Tibial nerve (tissue), 4 donors: ENCODE measurements at regions not wholly inside any gene's neighbourhood (a gene's known extent, or its start where the extent isn't known, plus 50 kb on each side); places are given as distances from the start of the nearest gene placed in this dataset.

ENCODE experiments used
- DNase-seq, 2 donors: peaks; one replicate each; pipeline ENCODE4 v3.0.0-alpha.2; 2019; ENCODE audit warnings: low spot score in 2 of 2
- H3K27ac ChIP-seq, 4 donors: fragments of 200-600 bp; sonication (generic) in 3 of 4; one replicate each; pipeline ENCODE4 v1.5.1; 2017 to 2019; ENCODE audit warnings: mild to moderate bottlenecking in 1 of 4
- H3K27me3 ChIP-seq, 2 donors: fragments of 200-600 bp; sonication (generic) in 1 of 2; one replicate each; pipeline versions ENCODE4 v1.5.1 to v1.6.0; 2017 to 2019
- H3K36me3 ChIP-seq, 3 donors: fragments of 200-600 bp; sonication (generic); one replicate each; pipeline ENCODE4 v1.5.1; 2018 to 2019
- H3K4me1 ChIP-seq, 4 donors: fragments of 200-600 bp; sonication (generic) in 3 of 4; one replicate each; pipeline ENCODE4 v1.5.1; 2017 to 2019
- H3K4me3 ChIP-seq, 4 donors: fragments of 200-600 bp; sonication (generic) in 3 of 4; one replicate each; pipeline ENCODE4 v1.5.1; 2017 to 2019; ENCODE audit warnings: mild to moderate bottlenecking in 1 of 4, moderate library complexity in 1 of 4
- H3K9me3 ChIP-seq, 4 donors: fragments of 200-600 bp; sonication (generic) in 3 of 4; one replicate each; pipeline ENCODE4 v1.5.1; 2017 to 2019
- EP300 ChIP-seq, 2 donors: sonication (generic); formaldehyde crosslinking; IDR thresholded peaks; one replicate each; pipeline ENCODE4 v1.6.1; 2017; ENCODE audit warnings: antibody characterized with exemption in 2 of 2, mild to moderate bottlenecking in 1 of 2
- POLR2A ChIP-seq, 2 donors: fragments of 450-650 bp; IDR thresholded peaks; one replicate each; pipeline ENCODE4 v1.6.1; 2017; ENCODE audit warnings: antibody characterized with exemption in 2 of 2, mild to moderate bottlenecking in 2 of 2, moderate library complexity in 2 of 2
- WGBS, 2 donors: methylation state at CpG; one replicate each; pipeline ENCODE4 v1.1.5; 2018; 5-methylcytosine and 5-hydroxymethylcytosine counted together
- TF ChIP-seq, protein P1 (sequence below), 5 experiments: fragments of 200-600 bp in 3 of 5; fragments of 450-650 bp in 2 of 5; sonication (generic) in 3 of 5; IDR thresholded peaks; one replicate each; pipeline ENCODE4 v1.5.1; 2016 to 2019; ENCODE audit warnings: antibody characterized with exemption in 5 of 5, mild to moderate bottlenecking in 3 of 5, moderate library complexity in 2 of 5

DNA sequence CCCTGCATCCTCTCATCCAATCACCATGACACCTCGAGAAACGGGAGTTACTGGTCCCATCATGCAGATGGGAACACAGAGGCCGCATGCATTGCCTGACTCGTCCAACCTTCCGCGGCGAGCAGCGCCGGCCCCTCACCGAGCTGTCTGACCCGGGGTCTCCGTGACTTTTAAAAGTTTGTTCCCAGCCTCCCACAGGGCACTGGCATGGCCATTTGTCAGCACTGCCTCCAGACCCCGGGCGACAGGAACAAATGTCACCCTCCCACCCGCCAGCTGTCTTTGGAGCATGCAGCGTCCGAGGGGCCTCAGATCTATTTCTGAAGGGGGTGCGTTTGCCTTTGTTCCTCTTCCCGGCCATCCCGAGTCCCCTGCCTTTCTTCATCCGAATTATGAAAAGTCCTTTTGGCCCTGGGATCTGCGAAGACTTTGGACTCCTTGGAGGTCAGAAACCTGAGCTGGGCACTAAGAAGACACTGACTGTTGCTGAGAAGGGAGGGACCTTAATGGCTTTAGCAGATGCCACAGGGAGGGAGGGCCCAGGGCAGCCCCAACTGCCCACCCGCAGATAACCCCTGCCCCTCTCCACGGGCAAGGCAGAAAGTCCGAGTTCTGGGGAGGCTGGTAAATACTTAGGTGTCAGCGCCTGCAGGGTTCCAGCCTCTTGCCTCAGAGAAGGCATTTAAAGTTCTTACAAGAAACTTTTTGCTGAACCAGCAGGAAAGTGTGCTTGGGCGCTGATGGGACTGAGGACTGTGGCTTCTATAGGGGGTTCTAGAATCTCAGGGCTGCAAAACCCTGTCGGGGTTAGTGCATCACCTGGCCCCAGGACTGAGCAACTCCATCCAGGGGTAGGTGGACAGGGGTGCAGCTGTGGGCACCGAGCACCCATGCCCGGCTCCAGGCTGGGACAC is 348.1 kb downstream of the FOXL1 start:
- 79 to 83% methylated on average over 22 to 30 of the region's 30 CpGs for WGBS, 2 donors
- no peak for TF ChIP-seq POLR2A (IDR thresholded peaks at IDR 0.05)
- TF ChIP-seq, protein P1, sequence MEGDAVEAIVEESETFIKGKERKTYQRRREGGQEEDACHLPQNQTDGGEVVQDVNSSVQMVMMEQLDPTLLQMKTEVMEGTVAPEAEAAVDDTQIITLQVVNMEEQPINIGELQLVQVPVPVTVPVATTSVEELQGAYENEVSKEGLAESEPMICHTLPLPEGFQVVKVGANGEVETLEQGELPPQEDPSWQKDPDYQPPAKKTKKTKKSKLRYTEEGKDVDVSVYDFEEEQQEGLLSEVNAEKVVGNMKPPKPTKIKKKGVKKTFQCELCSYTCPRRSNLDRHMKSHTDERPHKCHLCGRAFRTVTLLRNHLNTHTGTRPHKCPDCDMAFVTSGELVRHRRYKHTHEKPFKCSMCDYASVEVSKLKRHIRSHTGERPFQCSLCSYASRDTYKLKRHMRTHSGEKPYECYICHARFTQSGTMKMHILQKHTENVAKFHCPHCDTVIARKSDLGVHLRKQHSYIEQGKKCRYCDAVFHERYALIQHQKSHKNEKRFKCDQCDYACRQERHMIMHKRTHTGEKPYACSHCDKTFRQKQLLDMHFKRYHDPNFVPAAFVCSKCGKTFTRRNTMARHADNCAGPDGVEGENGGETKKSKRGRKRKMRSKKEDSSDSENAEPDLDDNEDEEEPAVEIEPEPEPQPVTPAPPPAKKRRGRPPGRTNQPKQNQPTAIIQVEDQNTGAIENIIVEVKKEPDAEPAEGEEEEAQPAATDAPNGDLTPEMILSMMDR (IDR thresholded peaks at IDR 0.05) = no peak
- TF ChIP-seq EP300 (IDR thresholded peaks at IDR 0.05) = no peak

DNA sequence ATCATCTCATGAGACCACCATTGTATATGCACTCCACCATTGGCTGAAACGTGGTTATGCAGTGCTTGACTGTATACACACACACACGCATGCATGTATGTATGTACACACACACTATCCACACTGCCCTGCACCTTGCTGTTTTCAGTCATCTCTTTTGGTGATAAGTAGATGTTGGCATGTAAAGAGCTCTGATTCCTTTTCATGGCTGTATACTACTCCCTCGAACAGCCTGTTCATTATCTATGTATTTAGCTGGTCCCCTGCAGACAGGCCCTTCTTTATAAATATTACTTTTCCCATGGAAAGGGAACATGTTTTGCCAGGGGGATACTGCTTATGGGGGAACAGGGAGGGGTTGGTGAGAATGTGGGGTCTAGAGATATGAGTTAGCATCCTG is 349.4 kb downstream of the FOXL1 start:
- no peak overlapping the region for H3K4me3 ChIP-seq
- 91 to 94% methylated on average over 3 of the region's 3 CpGs for WGBS, 2 donors
- peaks cover 0 to 59% of the 10 kb centered on the region in 2 donors for H3K27me3 ChIP-seq
- H3K9me3 ChIP-seq = peaks cover 0 to 5% (median 0%) of the 10 kb centered on the region in 4 donors
- no peaks in the 10 kb centered on the region for H3K36me3 ChIP-seq
- H3K27ac ChIP-seq = no peak overlapping the region
- peaks cover 0 to 26% (median 3%) of the 10 kb centered on the region in 4 donors for H3K4me1 ChIP-seq
- TF ChIP-seq, protein P1 (IDR thresholded peaks at IDR 0.05) = no peak
- no peak for TF ChIP-seq EP300 (IDR thresholded peaks at IDR 0.05)
- DNase-seq = no peak

More for the DNA sequence above, 348.1 kb downstream of the FOXL1 start:
- H3K27ac ChIP-seq = no peak overlapping the region
- no peak for DNase-seq
- H3K27me3 ChIP-seq = peaks cover 0 to 49% of the 10 kb centered on the region in 2 donors
- peaks cover 0 to 19% (median 0%) of the 10 kb centered on the region in 4 donors for H3K4me1 ChIP-seq
- no peaks in the 10 kb centered on the region for H3K36me3 ChIP-seq
- H3K9me3 ChIP-seq = peaks cover 0 to 16% (median 0%) of the 10 kb centered on the region in 4 donors
- H3K4me3 ChIP-seq = no peak overlapping the region

DNA sequence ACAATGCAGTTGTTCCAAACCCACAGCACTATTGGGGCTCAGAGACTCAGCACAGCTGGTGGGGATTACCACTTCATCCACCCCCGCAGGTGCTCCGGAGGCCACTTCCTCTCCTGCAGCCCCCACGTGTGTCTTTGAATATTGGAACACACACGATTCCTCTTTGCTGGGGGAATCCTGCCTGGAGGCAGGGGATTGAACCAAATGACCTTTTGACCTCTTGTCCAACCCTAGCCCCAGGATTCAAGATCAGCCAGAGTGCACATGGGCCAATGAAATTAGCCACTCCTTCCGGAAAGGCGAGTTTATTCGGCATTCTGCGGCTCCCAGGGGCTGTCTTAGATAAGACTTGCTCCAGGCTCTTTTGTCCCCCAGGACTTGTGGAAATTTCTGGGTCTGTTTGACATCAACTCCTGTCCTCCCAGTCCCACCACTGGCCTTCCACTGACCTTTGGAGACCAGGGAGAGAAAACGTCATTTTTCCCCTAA is 350.2 kb downstream of the FOXL1 start:
- peaks cover 0 to 26% (median 3%) of the 10 kb centered on the region in 4 donors for H3K4me1 ChIP-seq
- TF ChIP-seq, protein P1 (IDR thresholded peaks at IDR 0.05) = no peak
- TF ChIP-seq EP300 (IDR thresholded peaks at IDR 0.05) = no peak
- TF ChIP-seq POLR2A (IDR thresholded peaks at IDR 0.05) = no peak
- H3K36me3 ChIP-seq = no peaks in the 10 kb centered on the region
- no peaks in the 10 kb centered on the region for H3K9me3 ChIP-seq
- no peak for DNase-seq
- 58 to 73% methylated on average over 9 of the region's 9 CpGs for whole genome bisulfite sequencing, 2 donors
- H3K4me3 ChIP-seq = no peak overlapping the region
- H3K27ac ChIP-seq = no peak overlapping the region
- peaks cover 0 to 63% of the 10 kb centered on the region in 2 donors for H3K27me3 ChIP-seq

DNA sequence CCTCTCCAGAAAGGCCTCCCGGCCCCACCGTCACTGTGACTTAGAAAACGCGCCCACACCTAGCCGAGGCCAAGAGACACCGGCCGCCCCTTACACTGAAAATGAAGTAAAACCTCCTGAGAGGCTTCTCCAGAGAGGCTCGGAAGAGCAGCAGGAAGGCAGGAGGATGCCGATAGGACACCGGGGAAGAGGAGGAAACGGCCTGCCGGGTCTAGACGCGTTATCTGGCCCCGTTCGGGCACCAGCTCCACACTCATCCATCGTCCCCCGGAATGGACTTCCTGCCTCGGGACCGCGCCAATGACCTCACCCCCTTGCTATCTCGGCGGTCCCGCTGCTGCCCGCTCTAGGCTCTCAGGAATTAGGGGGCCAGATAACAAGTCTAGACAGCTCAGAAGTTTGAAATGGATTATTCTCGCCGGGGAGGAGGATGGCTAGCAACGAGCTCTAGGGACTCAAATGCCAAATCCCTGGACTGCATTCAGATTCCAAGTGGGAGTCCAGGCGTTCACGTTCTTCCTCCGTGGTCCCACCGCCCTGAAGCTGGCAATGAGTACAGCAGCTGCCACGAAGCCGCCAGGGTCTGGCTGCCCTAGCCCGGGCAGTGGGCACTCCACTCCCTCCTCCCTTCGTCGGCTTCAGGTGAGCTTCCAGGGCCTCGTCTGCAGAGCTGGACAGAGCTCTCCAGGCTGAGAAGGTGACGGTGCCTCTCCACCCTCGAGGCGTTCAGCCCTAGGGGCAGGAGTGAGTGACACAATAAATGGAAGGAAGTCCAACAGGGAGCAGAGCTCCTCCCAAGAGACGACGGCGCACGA is 350.9 kb downstream of the FOXL1 start:
- 24 to 35% methylated on average over 43 to 45 of the region's 45 CpGs for WGBS, 2 donors
- Histone ChIP-seq H3K9me3 (no peaks in the 10 kb centered on the region), H3K4me1 (peaks cover 0 to 26% (median 3%) of the 10 kb centered on the region in 4 donors), H3K27me3 (peaks cover 0 to 62% of the 10 kb centered on the region in 2 donors), H3K36me3 (no peaks in the 10 kb centered on the region), H3K27ac (no peak overlapping the region), H3K4me3 (no peak overlapping the region)
- no peak for DNase-seq
- TF ChIP-seq EP300 (IDR thresholded peaks at IDR 0.05) (no peak), POLR2A (IDR thresholded peaks at IDR 0.05) (no peak)
- TF ChIP-seq, protein P1 (IDR thresholded peaks at IDR 0.05) = no peak
